ENCODE measurements at regions not wholly inside any gene's neighbourhood (a gene's known extent, or its start where the extent isn't known, plus 50 kb on each side); places are given as distances from the start of the nearest gene placed in this dataset.
"Not testable (repeated sequence)": the region's sequence is repeated elsewhere in the genome, so short reads cannot be mapped to it uniquely, and the experiment has no call there.

- H3K79me2 ChIP-seq (ENCODE audit: control insufficient read depth, insufficient read depth, low read length) = no peaks in the 10 kb centered on the region
- TF ChIP-seq CTCF (optimal IDR thresholded peaks at IDR 0.05 in 1 of 3, IDR thresholded peaks at IDR 0.05 in 1 of 3, conservative IDR thresholded peaks at IDR 0.05 in 1 of 3; ENCODE audit: extremely low read depth in 1 of 3, insufficient read depth in 2 of 3, low read length in 3 of 3) (no peak), EZH2 (IDR thresholded peaks at IDR 0.05; ENCODE audit: low read length) (no peak)
- no peaks in the 10 kb centered on the region for H3K9me3 ChIP-seq (ENCODE audit: control insufficient read depth, low read depth, low read length)
- no peaks in the 10 kb centered on the region for H3K36me3 ChIP-seq (ENCODE audit: control insufficient read depth in 2 of 2, extremely low read depth in 1 of 2, insufficient read depth in 2 of 2, low read length in 2 of 2)
- no peak overlapping the region for H3K4me2 ChIP-seq (ENCODE audit: control insufficient read depth, extremely low read depth, insufficient read depth, low read depth, low read length)
- DNase-seq (ENCODE audit: low read depth, low spot score) (no peak), FAIRE-seq (no peak)
- no peak overlapping the region for H3K27ac ChIP-seq (ENCODE audit: control insufficient read depth, insufficient read depth, low read length)
- H3K27me3 ChIP-seq (ENCODE audit: control insufficient read depth, extremely low read depth, insufficient read depth, low read length) = no peaks in the 10 kb centered on the region
- H3K9me1 ChIP-seq (ENCODE audit: control insufficient read depth, extremely low read depth, insufficient read depth, low read length) = no peaks in the 10 kb centered on the region
- no peak overlapping the region for H2AFZ ChIP-seq (ENCODE audit: control insufficient read depth, low read length)
- H3K4me1 ChIP-seq (ENCODE audit: control insufficient read depth, extremely low read depth, insufficient read depth, low read length) = no peaks in the 10 kb centered on the region
- no peaks in the 10 kb centered on the region for H4K20me1 ChIP-seq (ENCODE audit: control insufficient read depth, extremely low read depth, insufficient read depth, low read length)
- dilution Hi-C loops (cut with MboI; ENCODE audit: extremely low pct_ligation_motif_present, low sequenced_read_pairs) = no loop called here
- no peak overlapping the region for H3K9ac ChIP-seq (ENCODE audit: control insufficient read depth, extremely low read depth, insufficient read depth, low read length)
- no peak overlapping the region for H3K4me3 ChIP-seq (ENCODE audit: control insufficient read depth in 2 of 3, extremely low read depth in 1 of 3, insufficient read depth in 2 of 3, low read depth in 1 of 3, low read length in 3 of 3)
These were observed 642.9 kb downstream of the MAT2B start for GRCh38 chr5:164148292-164148691.

- H3K4me3 ChIP-seq (ENCODE audit: control insufficient read depth in 2 of 3, extremely low read depth in 1 of 3, insufficient read depth in 2 of 3, low read depth in 1 of 3, low read length in 3 of 3); H3K9me3 ChIP-seq (ENCODE audit: control insufficient read depth, low read depth, low read length); H4K20me1 ChIP-seq (ENCODE audit: control insufficient read depth, extremely low read depth, insufficient read depth, low read length); H3K27me3 ChIP-seq (ENCODE audit: control insufficient read depth, extremely low read depth, insufficient read depth, low read length); FAIRE-seq; H3K9me1 ChIP-seq (ENCODE audit: control insufficient read depth, extremely low read depth, insufficient read depth, low read length); H3K27ac ChIP-seq (ENCODE audit: control insufficient read depth, insufficient read depth, low read length); dilution Hi-C loops (cut with MboI; ENCODE audit: extremely low pct_ligation_motif_present, low sequenced_read_pairs); H3K4me1 ChIP-seq (ENCODE audit: control insufficient read depth, extremely low read depth, insufficient read depth, low read length); DNase-seq (ENCODE audit: low read depth, low spot score); H2AFZ ChIP-seq (ENCODE audit: control insufficient read depth, low read length); H3K9ac ChIP-seq (ENCODE audit: control insufficient read depth, extremely low read depth, insufficient read depth, low read length); H3K79me2 ChIP-seq (ENCODE audit: control insufficient read depth, insufficient read depth, low read length); H3K36me3 ChIP-seq (ENCODE audit: control insufficient read depth in 2 of 2, extremely low read depth in 1 of 2, insufficient read depth in 2 of 2, low read length in 2 of 2); H3K4me2 ChIP-seq (ENCODE audit: control insufficient read depth, extremely low read depth, insufficient read depth, low read depth, low read length): not testable (repeated sequence)
These were observed 647.1 kb downstream of the MAT2B start for GRCh38 chr5:164152539-164152938.

- Histone ChIP-seq H3K4me1 (ENCODE audit: control insufficient read depth, extremely low read depth, insufficient read depth, low read length) (no peaks in the 10 kb centered on the region), H3K9ac (ENCODE audit: control insufficient read depth, extremely low read depth, insufficient read depth, low read length) (no peak overlapping the region), H4K20me1 (ENCODE audit: control insufficient read depth, extremely low read depth, insufficient read depth, low read length) (no peaks in the 10 kb centered on the region), H3K9me3 (ENCODE audit: control insufficient read depth, low read depth, low read length) (no peaks in the 10 kb centered on the region), H3K36me3 (ENCODE audit: control insufficient read depth in 2 of 2, extremely low read depth in 1 of 2, insufficient read depth in 2 of 2, low read length in 2 of 2) (no peaks in the 10 kb centered on the region), H3K27me3 (ENCODE audit: control insufficient read depth, extremely low read depth, insufficient read depth, low read length) (no peaks in the 10 kb centered on the region), H3K79me2 (ENCODE audit: control insufficient read depth, insufficient read depth, low read length) (no peaks in the 10 kb centered on the region), H3K9me1 (ENCODE audit: control insufficient read depth, extremely low read depth, insufficient read depth, low read length) (no peaks in the 10 kb centered on the region), H3K27ac (ENCODE audit: control insufficient read depth, insufficient read depth, low read length) (no peak overlapping the region), H3K4me2 (ENCODE audit: control insufficient read depth, extremely low read depth, insufficient read depth, low read depth, low read length) (no peak overlapping the region), H3K4me3 (ENCODE audit: control insufficient read depth in 2 of 3, extremely low read depth in 1 of 3, insufficient read depth in 2 of 3, low read depth in 1 of 3, low read length in 3 of 3) (no peak overlapping the region), H2AFZ (ENCODE audit: control insufficient read depth, low read length) (no peak overlapping the region)
- FAIRE-seq = no peak
- DNase-seq (ENCODE audit: low read depth, low spot score) = no peak
- dilution Hi-C loops (cut with MboI; ENCODE audit: extremely low pct_ligation_motif_present, low sequenced_read_pairs) = no loop called here
- TF ChIP-seq CTCF (optimal IDR thresholded peaks at IDR 0.05 in 1 of 3, IDR thresholded peaks at IDR 0.05 in 1 of 3, conservative IDR thresholded peaks at IDR 0.05 in 1 of 3; ENCODE audit: extremely low read depth in 1 of 3, insufficient read depth in 2 of 3, low read length in 3 of 3) (no peak), EZH2 (IDR thresholded peaks at IDR 0.05; ENCODE audit: low read length) (no peak)
These were observed 648.2 kb downstream of the MAT2B start for GRCh38 chr5:164153469-164154172.

Data from keratinocyte (primary cell).